ENCODE measurements at regions not wholly inside any gene's neighbourhood (a gene's known extent, or its start where the extent isn't known, plus 50 kb on each side); places are given as distances from the start of the nearest gene placed in this dataset.

- ChIA-PET POLR2A (no interaction called here), CTCF (no interaction called here)
- DNase-seq (ENCODE audit: low read depth, low spot score): no peak
- H3K4me3 ChIP-seq (ENCODE audit: low read depth, low read length): no peak overlapping the region
- TF ChIP-seq, protein P1, sequence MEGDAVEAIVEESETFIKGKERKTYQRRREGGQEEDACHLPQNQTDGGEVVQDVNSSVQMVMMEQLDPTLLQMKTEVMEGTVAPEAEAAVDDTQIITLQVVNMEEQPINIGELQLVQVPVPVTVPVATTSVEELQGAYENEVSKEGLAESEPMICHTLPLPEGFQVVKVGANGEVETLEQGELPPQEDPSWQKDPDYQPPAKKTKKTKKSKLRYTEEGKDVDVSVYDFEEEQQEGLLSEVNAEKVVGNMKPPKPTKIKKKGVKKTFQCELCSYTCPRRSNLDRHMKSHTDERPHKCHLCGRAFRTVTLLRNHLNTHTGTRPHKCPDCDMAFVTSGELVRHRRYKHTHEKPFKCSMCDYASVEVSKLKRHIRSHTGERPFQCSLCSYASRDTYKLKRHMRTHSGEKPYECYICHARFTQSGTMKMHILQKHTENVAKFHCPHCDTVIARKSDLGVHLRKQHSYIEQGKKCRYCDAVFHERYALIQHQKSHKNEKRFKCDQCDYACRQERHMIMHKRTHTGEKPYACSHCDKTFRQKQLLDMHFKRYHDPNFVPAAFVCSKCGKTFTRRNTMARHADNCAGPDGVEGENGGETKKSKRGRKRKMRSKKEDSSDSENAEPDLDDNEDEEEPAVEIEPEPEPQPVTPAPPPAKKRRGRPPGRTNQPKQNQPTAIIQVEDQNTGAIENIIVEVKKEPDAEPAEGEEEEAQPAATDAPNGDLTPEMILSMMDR (IDR thresholded peaks at IDR 0.05; ENCODE audit: insufficient read depth, low read length, missing control alignments): no peak
These were observed 234.8 kb downstream of the CASP12 start for GRCh38 chr11:104663190-104664140.

DNA sequence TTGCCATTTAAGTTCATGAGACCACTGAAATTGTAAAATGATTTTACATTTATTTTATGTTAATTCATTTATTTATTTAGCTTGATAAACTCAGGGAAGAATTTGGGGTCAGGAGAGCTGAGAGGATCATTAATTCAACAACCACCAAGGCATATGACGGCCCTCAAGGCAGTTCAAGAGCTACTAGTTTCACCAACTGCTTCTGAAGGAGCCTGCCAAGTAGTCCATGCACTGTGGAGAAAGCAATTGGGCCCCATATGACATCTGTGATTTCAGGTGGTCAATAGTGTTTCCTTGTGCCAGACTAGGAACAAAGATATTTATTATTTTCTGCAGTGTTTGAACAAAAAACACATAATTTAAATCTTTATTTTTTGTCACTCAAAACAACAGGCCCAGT lies 236.4 kb downstream of the CASP12 start:
- ChIA-PET CTCF (no interaction called here), POLR2A (no interaction called here)
- no peak for DNase-seq (ENCODE audit: low read depth, low spot score)
- TF ChIP-seq, protein P1 (IDR thresholded peaks at IDR 0.05; ENCODE audit: insufficient read depth, low read length, missing control alignments): no peak
- H3K4me3 ChIP-seq (ENCODE audit: low read depth, low read length): no peak overlapping the region

DNA sequence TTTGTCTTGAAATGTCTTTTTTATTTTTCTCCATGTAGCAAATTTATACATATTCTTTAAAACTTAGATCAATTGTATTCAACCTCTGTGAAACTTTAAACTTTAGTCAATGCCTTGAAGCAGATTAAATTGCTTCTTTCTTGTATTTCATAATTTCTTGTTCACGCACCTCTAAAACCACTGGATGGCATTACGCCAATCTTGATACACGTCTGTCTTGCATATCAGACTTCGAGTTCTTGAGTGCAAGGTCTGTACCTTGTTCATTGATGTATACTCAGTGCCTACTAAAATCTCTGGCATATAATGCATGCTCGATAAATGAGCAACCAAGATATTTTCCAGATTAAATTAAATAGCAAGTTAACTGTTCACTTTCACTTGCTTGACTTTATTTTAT lies 236.8 kb downstream of the CASP12 start:
- POLR2A ChIA-PET: no interaction called here
- CTCF ChIA-PET: no interaction called here
- no peak overlapping the region for H3K4me3 ChIP-seq (ENCODE audit: low read depth, low read length)
- DNase-seq (ENCODE audit: low read depth, low spot score): no peak
- TF ChIP-seq, protein P1 (IDR thresholded peaks at IDR 0.05; ENCODE audit: insufficient read depth, low read length, missing control alignments): no peak

DNA sequence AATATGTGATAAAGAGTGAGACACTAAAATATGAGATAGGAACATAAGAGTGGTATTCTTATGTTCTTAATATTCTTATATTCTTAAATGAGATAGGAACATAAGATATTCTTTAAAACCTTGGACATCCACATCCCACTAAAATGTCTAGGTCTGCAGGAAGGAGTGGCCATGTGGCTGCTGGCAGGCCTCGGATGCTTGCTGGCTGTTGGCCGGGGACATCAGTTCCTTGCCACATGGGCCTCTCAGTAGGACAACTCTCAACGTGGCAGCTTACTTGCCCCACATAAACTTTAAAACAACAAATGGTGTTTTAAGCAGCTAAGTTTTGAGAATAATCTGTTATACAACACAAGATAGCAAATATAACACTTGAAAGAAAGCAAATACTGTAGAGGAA lies 240.1 kb downstream of the CASP12 start:
- no peak overlapping the region for H3K4me3 ChIP-seq (ENCODE audit: low read depth, low read length)
- ChIA-PET POLR2A (no interaction called here), CTCF (no interaction called here)
- no peak for DNase-seq (ENCODE audit: low read depth, low spot score)
- TF ChIP-seq, protein P1 (IDR thresholded peaks at IDR 0.05; ENCODE audit: insufficient read depth, low read length, missing control alignments): no peak

- H3K4me3 ChIP-seq (ENCODE audit: low read depth, low read length): no peak overlapping the region
- TF ChIP-seq, protein P1 (IDR thresholded peaks at IDR 0.05; ENCODE audit: insufficient read depth, low read length, missing control alignments): no peak
- no peak for DNase-seq (ENCODE audit: low read depth, low spot score)
- POLR2A ChIA-PET: no interaction called here
- CTCF ChIA-PET: interaction anchor here (1.0 kb wide), 1 partner anchor 16 kb away, joined by 3 read pairs; no protein-coding TSS in a partner anchor
These were observed 241.2 kb downstream of the CASP12 start for GRCh38 chr11:104657083-104657482.

DNA sequence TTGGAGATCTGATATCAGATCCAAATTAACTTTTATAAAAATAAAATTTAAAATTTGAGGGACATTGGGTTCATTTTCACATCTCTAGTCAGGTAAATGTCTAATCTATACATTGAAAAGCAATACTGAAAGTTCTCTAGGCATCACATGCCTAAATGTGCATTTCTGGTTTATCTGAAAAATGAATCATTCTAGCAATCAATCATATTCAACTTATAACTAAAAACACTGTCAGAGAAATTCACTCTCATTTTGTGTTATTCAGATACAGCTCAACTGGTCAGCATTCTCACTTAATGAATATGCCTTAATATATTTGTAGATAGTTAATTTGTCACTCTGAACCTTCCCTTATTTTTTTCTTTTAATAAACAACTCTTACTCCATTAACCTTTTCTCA lies 243.2 kb downstream of the CASP12 start:
- no peak overlapping the region for H3K4me3 ChIP-seq (ENCODE audit: low read depth, low read length)
- ChIA-PET POLR2A (no interaction called here), CTCF (no interaction called here)
- DNase-seq (ENCODE audit: low read depth, low spot score): no peak
- TF ChIP-seq, protein P1 (IDR thresholded peaks at IDR 0.05; ENCODE audit: insufficient read depth, low read length, missing control alignments): no peak

Data from AG04449 (cell line).